DMS53 (cell line): ENCODE measurements at regions not wholly inside any gene's neighbourhood (a gene's known extent, or its start where the extent isn't known, plus 50 kb on each side); places are given as distances from the start of the nearest gene placed in this dataset.
A peak's percentile ranks its signal among the peaks of the same experiment; 100 is the strongest.
"Not testable (repeated sequence)": the region's sequence is repeated elsewhere in the genome, so short reads cannot be mapped to it uniquely, and the experiment has no call there.

Source experiments
- DNase-seq: peaks from one replicate; lab custom pipeline; 2025; lab: John Stamatoyannopoulos, UW

DNA sequence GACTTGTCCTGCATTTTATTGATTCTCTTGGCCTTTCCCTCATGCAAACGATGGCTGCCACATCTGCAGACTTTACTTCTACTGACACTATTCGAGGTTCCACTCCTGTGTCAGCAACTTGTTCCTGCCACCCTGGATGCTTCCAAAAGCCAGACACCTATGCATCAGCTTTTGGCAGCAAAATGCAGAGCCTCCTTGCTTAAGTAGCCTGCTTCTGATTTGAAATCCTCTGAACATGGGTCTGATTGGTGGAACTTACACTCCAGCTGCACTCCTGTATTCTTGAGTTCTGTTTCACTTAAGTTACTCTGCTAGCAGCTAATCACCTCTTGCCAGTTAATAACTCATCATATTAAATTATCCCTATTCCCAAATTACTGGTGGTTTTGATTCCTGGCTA, 152.1 kb upstream of the FMN2 start:
- DNase-seq, result no peak

DNA sequence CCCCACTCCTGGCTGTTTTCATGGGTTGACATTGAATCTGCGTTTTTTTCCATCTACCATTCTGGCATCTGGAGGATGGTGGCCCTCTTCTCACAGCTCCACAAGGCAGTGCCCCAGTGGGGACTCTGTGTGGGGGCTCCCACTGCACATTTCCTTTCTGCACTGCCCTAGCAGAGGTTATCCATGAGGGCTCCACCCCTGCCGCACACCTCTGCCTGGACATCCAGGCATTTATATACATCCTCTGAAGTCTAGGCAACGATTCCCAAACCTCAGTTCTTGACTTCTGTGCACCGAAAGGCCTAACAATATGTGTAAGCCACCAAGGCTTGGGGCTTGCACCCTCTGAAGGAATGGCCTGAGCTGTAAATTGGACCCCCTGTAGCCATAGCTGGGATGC, 147.9 kb upstream of the FMN2 start:
- DNase-seq, result peak; percentile 6

DNA sequence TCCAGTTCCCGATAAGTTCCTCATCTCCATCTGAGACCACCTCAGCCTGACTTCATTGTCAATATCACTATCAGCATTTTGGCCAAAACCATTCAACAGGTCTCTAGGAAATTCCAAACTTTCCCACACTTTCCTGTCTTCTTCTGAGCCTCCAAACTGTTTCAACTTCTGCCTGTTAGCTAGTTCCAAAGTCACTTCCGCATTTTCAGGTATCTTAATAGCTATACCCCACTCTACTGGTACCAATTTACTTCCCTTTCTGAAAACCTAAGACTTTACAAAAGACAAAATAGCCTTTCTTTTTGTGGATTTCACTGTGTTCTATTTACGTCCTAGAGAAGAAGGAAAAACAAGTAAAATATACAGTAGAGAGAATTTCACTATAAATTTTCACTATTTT, 147.0 kb upstream of the FMN2 start:
- DNase-seq, result no peak

DNA sequence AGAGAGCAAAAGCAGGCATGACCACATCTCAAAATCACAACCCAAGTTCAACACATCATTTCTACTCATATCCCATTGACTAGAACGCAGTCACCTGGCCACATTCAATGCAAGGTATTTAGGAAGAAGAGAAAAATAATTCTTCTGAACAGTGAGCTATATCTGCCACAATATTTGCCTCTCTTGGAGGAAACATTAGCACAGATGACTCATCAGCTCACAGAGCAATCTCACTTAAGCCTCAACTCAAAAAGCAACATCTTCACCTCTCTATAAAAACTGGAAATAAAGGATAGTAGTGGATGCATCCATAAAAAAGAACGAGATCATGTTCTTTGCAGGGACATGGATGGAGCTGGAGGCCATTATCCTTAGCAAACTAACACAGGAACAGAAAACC, 143.9 kb upstream of the FMN2 start:
- peak; percentile 50 for DNase-seq

DNA sequence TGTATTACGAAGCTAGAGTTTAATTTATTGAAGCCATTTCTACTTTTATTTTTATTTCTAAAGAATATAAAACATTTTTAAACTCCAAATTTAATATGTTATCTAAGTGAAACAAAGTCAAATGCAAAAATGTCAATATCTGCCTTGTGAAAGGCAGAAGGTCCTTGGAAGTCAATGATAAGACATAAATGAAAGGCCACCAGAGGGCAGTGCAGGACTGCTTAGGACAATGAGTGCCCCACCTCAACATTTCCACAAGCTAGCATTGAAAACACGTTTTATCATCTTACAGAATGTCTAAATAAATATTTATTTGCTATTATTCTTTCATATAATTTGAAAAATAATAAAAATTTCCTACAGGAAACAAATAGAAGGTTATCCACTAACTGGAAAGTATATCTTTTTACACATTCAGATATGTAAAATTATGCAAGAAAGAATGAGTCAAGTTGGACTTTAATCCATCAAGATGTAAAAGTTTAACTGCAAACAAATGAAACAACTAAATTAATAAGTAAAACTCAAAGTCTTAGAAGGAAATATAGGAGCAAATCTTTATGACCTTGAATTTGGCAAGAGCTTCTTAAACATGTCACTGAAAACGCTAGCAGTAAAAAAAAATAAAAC, 140.1 kb upstream of the FMN2 start:
- DNase-seq, result peak; percentile 89

DNA sequence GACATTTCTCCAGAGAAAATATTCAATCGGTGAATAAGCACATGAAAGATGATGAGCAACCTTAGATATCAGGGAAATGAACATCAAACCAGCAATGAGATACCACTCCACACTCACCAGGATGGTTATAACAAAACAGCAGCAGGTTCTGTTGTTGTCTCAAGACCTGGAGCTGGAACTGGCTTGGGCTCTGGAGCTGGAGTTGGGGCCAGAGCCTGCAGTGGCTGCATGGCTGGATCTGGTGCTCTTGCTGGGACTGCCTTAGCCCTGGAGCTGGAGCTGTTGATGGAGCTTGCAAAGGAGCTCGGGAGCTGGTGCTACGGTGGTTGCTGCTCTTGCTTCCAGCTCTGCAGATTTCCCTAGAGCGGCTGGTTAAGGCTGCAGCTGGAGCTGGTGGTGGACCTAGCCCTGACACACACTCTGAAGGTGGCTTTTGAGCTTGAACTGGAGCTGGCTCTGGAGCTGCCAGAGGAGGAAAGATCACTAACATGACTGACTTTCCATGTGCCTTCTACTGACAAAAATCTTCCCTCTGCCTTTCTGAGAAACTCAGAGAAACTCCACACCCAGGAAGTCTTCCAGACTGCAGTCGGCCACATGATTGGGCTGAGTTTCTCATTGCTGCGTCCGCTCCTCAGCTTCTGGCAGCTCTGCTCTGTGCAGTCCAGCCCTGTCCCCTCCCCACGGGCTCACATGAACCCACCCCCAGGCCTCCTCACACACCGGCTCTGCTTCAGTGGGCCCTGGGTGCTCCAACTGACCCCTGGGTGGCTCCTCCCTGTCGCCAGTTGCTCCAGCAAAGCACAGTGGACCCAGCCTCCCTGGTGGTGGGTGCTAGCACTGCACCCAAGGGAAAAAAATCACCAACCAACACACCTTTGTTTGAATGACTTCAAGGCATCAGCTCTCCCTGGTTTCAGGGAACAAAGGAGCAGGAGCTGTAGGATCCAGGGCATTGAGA, 139.1 kb upstream of the FMN2 start:
- peak; percentile 81 for DNase-seq

DNA sequence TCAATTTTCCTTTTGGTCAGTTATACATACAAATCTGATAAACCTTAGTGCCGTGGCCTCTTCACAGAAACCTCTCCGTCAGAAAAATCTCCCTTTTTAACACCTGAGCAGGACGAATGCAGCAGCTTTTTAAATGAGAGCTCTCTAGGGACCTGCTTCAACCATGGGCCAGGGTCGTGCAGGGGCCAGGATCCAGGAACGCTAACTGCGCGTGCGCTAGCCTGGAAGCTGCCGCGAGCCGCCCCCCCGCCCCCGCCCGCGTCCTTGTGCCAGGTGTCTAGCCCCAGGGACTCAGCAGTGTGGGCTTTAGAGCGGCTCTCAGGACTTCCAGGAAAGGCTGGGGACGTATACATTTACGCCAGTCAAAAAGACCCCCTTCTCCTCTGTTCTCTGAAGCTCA, 136.8 kb upstream of the FMN2 start:
- DNase-seq, result no peak

DNA sequence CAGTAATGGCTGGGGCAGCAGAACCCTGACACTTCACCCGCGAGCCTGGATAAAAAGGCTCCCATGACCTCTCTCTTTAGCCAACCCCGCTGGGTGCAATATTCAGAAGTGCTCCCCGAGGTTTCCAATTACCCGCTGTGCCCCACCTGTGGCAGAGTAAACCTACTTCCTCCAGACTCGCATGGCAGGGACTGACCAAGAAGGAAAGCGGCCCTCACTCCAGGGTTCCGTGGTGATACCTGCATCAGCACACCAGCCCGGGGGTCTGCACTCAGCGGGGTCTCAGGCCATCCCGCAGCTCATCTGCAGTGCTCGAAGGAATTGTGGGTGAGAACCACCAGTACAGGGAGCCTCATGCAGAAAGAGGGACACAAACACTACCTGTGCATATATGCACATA, 136.3 kb upstream of the FMN2 start:
- no peak for DNase-seq

DNA sequence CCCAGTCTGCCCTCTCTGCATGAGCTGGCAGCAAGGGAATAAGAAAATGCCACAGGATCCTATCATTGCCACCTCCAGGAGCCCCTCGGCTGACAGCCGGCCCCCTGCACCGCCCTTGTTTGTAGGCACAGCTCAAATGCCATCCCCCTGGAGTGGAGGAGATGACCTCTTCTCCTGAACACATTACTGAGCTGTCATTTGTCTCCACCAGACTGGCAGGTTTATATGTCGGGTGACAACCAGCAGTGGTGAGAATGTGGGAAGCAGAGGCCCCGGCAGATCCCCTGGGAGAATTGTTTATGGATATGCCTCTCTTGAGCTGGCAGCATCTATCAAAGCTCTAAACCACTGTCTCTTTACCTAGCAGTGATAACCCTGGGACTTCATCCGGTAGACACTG, 135.4 kb upstream of the FMN2 start:
- DNase-seq, result no peak

DNA sequence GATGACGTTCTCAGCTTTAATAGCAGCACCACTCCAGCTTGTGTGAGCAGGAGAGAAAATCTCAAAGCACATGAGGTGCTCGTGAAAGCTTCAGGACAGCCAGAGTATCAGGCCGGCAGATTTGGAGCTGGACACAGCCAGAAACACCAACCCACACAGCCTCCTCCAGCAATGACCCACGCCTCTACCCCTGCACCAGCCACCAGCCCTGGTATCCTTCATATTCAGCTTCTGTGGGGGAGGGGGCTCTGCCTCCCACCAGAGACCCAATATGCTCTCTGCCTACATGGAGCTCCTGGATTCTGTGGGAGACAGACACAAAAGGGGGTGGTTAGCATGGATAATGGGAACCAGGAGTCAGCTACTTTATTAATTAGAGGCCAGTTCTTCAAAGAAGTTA, 133.6 kb upstream of the FMN2 start:
- no peak for DNase-seq

DNA sequence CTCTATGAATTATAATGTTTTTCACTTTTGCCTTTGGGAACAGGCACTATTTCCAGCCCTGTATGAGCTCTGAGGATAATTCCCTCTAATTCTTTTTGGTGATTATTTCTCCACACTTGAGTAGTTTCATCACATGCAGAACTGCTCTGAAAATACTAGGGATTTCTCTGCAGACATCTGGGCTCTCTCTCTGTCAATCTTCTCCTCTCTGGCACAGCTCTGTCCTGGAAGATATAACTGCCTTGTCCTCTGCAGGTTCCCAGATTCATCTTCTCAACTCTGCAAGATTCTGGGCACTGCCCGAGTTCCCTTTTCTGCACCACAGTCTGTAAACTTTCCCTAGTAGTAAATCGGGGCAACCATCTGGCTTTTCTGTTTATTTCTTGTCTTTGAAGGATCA, 131.3 kb upstream of the FMN2 start:
- DNase-seq, result no peak

DNA sequence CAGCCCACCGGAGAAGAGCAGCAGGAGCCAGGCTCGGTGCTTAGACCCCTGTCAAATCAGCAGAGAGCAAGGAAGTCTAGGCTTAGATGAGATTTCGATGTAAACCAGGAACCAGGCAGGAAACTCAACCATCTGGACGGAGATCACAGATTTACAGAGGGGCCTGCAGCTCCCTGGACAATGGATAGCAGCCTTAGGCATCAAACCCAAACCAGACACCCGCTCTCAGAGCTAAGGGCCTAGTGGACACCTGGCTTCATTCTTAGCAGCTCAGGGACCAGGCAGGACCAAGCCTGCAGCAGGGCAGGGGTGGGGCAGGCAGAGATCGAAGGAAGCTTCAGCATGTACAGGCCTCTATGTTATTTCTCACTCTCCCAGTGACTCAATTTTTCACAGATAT, 127.8 kb upstream of the FMN2 start:
- no peak for DNase-seq

DNA sequence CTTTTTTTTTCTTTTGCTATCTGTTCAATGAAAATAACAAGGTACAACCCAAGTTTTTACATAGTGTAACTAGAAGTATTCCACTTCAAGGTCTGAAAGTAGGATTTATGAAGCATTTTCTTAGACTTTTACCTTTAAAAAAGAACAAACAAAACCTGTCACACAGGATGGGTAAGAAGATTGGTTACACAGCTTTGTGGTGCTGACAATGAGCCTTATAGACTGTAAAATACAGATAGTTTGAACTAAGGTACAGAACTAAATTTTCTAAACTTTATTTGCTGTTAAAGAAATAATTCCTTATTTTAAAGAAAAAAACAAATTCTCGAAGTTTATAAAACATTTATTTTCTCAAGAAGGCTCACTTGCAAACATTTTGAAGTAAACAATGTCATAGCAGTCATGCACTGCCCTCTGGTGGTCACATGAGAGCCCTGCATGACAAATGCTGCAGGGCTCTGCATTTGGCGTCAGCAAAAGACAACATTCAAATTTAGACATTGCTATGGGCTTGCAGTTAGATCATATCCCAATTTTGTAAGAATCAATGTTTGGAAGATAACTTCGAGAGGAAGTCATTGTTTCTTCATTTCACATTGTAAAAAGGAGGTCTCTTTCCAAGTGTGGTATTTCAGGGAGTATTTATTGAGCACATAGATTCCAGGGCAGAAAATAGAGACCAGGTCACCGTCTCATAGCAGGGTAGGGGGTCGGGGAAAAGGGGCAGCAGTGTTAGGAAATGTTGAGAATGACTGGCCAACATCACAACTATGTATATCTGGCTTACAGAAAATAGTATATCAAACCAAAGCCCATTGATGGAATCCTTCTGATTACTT, 115.3 kb upstream of the FMN2 start:
- DNase-seq, result peak; percentile 74

DNA sequence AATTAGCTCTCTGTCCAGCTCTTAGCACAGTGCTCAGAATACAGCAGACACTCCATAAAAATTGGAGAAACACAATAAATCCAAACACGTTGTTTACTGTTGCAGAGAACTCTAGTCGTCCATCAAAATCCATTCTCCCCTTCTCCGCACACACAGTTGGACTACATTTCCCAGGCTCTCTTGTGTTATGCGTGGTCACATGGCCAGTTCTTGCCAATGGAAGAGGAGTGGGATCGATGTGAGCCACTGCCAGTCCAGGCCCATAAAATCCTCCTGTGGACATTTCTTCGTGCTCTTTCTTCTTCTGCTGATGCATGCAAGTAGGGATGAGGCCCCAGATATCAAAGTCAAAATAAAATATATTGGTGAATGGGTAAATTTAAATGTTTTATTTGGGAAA, 114.3 kb upstream of the FMN2 start:
- DNase-seq, result no peak

DNA sequence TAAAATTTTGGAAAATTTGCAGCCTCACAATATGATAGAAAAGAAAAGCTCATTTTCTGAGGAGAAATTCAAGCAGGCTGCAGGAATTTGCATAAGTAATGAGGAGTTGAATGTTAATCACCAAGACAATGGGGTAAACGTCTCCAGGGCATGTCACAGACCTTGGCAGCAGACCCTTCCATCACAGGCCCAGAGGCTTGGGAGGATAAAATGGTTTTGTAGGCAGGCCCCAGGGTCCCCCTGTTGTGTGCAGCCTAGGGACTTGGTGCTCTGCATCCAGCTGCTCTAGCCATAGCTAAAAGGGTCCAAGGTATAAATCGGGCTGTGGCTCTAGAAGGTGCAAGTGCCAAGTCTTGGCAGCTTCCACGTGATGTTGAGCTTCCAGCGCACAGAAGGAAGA, 112.2 kb upstream of the FMN2 start:
- no peak for DNase-seq

DNA sequence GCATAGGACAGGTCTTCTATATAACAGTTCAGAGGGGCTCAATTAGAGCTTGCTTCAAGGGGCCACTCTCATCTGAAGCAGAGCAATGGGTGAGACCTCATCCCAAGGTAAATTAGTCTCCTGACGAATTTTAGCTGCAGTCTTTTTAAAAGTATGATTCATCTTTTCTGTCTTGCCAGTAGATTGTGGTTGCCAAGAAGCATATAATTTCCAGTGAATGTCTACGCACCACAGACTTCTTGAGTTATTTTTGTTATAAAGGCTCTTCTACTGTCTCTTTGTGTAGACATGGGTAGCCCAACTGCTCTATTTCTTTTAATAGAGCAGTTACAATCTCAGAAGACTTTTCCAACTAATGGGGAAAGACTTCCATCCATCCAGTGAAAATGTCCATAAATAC, 108.9 kb upstream of the FMN2 start:
- no peak for DNase-seq

DNA sequence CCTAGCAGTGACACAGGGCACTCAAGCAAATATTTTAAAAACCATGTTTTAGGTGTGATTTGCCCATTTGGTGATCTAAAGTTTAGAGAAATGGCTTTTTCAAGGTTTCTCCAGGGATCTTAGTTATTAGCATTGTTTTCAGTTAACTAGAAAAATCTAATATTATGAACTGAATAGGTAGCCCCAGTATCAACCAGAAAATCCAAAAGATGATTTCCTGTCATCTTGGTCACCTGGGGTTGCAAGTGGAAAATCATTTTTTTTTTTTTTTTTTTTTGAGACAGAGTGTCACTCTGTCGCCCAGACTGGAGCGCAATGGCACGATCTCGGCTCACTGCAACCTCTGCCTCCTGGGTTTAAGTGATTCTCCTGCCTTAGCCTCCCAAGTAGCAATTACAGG, 106.6 kb upstream of the FMN2 start:
- DNase-seq, result no peak

DNA sequence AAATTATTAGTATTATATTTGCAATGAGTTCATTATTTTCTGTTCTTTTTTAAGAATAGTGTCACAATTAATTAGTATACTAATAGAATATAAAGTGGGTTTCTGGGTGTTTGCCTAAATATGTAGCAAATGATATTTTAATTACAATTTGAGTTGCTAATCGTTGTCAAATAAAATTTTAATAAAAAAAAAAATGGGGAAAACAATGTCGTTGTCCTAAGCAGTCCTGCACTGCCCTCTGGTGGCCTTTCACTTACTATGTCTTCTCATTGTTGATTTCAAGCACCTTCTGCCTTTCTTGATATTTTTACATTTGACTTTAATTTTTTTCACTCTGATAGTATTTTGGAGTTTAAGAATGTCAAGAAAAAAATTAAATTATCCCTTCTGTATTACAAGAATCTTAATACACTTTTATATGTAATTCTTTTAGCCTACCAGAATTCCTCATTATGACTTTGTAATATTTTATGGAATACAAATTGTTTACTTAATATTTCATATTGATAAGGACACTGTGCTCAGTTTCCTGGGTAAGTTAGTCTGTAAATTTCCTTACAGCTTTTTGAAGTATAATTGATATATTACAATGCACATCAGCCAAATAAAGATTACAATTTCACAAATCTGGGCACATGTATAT, 104.5 kb upstream of the FMN2 start:
- peak; percentile 78 for DNase-seq

DNA sequence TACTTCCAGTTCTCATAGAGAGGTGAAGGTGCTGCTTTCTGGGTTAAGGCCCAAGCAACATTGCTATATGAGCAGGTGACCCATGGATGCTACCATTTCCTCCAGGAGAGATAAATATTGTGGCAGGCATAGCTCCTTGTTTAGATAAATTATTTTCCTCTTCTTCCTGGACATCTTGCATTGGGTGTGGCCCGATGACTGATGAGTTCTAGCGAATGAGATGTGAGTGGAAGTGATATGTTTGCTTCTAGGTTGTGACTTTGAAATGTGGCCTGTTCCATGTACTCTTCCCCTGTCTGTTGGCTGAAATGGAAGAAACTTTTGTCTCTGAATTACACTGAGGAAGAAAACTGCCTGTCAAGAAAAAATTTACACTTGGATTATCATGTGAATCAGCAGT, 101.7 kb upstream of the FMN2 start:
- no peak for DNase-seq

DNA sequence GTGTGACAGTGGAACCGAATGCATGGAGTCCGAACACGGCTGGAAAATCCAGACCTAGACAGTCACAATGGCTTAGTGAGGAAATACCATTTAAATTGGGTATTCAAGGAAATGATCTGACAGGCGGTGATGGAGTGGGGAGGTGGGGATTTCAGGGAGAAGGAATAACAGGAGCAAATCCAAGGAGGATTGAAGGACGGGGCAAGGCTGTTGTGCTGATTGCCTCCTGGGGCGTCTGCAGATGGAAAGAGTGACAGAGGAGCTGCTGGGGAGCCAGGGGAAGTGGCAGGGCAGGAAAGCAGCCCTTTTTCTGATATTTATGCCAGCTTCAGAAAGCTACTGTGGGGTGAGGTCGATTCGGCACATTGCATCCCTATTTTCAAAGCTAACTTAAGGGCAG, 99.1 kb upstream of the FMN2 start:
- DNase-seq, result not testable (repeated sequence)

DNA sequence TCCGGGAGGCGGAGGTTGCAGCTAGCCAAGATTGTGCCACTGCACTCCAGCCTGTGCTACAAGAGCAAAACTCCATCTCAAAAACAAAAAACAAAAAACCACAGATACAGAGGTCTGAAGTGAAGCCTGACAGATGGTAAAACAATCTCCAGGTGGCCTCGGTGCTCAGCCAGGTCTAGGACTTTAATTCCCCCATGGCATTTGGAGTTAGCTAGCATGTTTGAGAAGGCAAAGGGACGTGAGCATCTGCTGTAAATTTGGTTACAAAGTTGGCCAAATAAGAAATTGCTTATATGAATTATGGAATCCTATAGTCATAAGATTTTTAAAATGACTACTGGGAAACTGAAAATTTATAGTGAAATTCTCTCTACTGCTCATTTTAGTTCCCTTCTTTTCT, 98.3 kb upstream of the FMN2 start:
- DNase-seq, result no peak

DNA sequence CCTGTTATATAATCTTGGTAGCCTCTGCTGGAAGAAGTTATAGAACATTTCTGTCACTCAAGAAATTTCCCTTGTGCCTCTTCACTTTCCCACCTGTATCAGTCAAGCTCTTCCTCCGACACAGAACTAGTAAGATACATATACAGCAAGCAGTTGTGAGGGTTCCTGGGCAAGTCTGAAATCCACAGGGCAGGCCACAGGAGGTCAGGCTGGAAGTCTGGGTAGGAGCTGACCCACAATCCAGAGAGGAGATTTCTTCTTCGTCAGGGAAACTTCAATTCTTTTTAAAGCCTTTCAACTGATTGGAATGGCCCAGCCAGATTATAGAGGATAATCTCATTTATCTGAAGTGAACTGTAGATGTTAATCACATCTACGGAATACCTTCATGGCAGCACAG, 96.4 kb upstream of the FMN2 start:
- DNase-seq, result no peak
